HG03460 (cell line): ENCODE measurements at regions not wholly inside any gene's neighbourhood (a gene's known extent, or its start where the extent isn't known, plus 50 kb on each side); places are given as distances from the start of the nearest gene placed in this dataset.

Experiments
- ATAC-seq: cut with Tn5 transposase; IDR thresholded peaks from one replicate; pipeline ENCODE4 v1.9.1; 2021; ENCODE audit not compliant: unreplicated experiment

DNA sequence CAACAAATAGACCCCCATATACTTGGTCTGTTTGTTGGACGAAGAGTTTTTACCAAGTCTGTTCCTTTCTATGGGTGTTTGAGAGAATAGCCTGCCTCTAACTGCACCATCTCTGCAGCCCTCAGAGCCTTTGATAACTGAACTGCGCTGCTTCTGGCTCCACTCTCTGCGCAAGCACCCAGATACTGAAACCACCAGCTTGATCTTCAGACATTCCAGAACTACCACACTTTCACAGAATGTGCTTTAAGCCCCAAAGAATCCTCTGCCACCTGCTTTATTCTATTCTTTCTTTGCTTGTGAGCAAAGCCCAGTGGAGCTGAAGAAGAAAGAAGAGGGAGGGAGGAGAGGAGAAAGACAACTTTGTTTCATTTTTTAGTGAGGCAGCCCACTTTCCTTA is 380.7 kb downstream of the BCL11A start:
- ATAC-seq = no peak

- no peak for ATAC-seq
Measured at GRCh38 chr2:60170272-60170671, 383.2 kb downstream of the BCL11A start.

- no peak for ATAC-seq
Measured at GRCh38 chr2:60168247-60168646, 385.2 kb downstream of the BCL11A start.

GRCh38 chr2:60167089-60167488 is 386.4 kb downstream of the BCL11A start:
- ATAC-seq = no peak

DNA sequence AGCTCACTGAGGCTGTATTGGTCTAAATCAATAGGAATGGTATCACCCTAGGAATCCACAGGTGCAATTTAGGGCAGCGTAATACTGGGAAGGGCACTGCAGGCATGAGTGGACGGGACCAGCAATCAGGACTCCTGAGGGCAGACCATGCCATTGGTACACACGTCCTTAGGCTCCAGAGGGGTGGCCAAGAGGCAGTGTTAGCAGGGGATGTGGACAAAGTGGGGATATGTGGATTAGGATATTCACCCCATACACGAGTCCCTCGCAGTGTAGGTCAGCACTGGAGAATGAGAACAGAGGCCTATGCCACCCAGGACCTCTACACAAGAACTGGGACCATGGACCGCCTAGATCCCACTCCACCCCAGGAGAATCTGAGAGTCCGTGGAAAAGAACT is 389.8 kb downstream of the BCL11A start:
- ATAC-seq = no peak

GRCh38 chr2:60159519-60159918 is 393.9 kb downstream of the BCL11A start:
- no peak for ATAC-seq

- no peak for ATAC-seq
Measured at GRCh38 chr2:60158262-60158661, 395.2 kb downstream of the BCL11A start.

GRCh38 chr2:60157283-60157682 is 396.2 kb downstream of the BCL11A start:
- ATAC-seq = no peak

- no peak for ATAC-seq
Measured at GRCh38 chr2:60154142-60154541, 399.3 kb downstream of the BCL11A start.

DNA sequence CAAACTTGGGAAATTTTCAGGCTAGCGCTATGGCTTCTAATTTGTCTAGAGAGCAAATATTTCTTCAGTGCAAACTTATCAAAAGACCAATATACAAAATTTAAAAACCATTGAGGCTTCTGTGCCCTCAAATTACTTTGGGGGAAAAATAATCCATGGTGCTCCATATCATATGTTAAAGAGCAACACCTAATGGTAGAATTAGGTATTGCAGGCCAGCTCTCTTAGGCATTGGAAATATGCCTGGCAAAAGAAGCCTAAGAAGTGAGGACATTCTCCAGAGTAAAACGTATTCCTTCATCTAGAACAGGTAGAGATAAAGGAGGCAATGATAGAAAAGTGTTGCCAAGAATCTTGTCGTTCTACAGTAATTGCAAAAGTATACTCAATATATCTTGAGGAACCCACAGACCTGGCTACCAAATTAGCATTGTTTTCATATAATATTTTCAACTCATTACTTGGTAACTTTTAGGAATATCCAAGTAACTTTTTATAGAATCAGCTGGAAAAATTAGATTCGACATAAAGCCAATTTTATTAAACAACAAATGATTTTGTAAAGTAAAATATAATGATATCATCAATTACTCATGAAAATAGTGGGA is 401.1 kb downstream of the BCL11A start:
- ATAC-seq = no peak

DNA sequence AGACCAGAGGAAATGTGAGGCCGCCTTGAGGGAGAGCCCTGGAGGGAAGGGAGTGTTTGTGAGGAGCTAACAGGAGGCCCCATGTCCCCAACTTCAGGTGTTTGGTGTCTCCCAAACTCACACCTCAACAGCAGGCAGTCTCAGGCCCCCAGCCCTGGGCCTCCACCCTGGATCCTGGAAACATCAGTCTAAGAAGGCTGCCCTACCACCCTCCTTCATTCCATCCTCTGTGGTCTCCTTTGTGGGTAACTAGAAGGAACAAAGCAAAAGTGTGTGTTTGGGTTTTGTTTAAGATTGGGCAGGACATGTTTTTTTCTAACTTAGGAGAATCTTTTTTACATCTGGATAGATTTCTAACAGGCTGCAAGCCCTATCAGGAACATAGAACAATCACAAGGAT is 404.3 kb downstream of the BCL11A start:
- ATAC-seq = no peak

- no peak for ATAC-seq
Measured at GRCh38 chr2:60148716-60149115, 404.7 kb downstream of the BCL11A start.

GRCh38 chr2:60140185-60140584 is 413.3 kb downstream of the BCL11A start:
- ATAC-seq = no peak

DNA sequence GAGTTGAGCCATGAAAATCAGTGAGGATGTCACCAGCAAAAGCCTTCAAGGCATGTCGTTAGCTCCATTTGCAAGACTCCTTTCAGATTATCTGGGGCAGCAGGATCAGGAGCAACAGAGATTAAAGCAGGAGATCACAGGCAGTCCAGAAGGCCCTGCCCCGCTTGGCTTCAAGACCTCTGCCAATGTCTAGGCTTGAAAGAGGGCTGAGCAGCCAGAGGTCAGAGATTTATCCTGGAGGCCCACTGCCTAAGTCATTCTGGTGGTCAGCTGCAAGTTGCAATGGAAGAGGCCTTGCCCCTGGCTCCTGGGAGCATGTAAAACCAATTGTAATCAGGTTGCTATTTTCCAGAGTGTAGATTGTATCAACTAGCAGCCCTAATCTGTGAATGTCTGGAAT is 416.5 kb downstream of the BCL11A start:
- no peak for ATAC-seq

- ATAC-seq = no peak
Measured at GRCh38 chr2:60127191-60127590, 426.3 kb downstream of the BCL11A start.

DNA sequence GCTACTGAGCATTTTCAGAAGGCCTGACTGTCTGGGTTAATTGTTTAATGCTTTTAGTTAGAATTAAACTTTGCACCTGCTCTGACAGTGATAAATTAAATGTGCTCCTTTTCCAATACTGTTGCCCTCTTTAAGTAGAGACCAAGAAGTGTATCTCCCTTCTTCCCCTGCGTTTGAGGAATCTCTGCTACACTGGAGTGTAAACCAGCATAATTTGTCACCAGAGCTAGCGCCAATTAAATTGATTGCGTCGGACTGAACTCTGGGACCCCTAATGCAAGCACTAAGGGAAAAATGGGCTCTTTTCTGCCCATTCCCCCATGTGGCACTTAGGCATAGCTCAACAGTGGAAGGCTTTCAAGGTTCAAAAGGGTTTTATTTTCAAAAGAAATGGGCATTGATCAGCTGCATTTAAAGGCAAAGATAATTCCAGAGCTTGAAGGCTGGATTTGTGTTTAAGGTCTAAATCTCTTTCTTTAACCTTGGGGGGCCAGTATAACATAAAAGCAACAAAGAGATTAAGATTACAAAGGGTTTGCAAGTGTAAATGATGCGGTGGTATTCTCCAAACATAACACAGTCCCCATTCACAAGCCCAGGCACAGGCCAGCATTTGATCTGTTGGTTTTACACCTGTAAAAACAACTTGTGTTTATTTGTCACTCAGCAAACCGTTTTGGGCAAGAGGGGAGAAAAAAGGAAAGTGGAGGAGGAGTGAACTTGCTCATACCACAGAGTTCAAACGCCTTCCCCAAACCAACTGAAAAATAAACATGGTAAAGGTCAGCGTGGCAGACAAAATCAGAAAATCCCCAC is 427.6 kb downstream of the BCL11A start:
- no peak for ATAC-seq

DNA sequence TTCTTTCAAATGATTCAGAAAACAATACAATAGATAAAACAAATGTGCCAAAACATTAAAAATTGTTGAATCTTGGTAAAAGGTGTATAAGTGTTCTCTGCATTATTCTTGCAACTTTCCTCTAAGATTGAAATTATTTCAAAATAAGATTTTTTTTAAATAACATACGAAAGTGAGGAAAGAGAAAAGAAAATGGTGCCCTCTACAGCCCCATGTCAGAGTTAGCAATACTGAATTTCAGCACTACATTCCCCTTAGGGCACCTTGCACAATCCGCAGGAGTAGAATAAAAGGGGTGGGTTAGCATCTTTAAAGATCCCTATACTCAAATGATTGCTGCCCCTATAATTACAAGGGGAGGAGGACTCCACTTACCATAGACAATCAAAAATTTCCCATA is 433.7 kb downstream of the BCL11A start:
- ATAC-seq = no peak

DNA sequence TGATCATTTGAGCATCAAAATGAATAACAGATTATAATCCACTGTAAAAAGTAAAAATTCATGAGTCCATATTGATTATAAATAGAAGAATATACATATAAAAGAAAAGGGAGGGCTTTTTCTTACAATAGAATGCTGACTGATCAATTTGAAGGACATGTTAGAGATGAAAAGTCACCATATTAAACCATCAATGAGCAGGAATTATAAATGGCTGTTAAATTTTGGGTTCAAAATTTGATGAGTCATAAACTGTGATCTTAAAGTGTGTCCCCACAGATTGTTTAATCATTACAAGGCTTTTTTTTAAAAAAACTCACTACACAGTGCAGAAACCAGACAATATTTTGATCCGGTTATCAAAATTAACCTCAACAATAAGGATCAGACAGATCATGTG is 434.5 kb downstream of the BCL11A start:
- no peak for ATAC-seq

GRCh38 chr2:60118061-60118460 is 435.4 kb downstream of the BCL11A start:
- no peak for ATAC-seq

- ATAC-seq = no peak
Measured at GRCh38 chr2:60116161-60116875, 437.1 kb downstream of the BCL11A start.

GRCh38 chr2:60109744-60110143 is 443.7 kb downstream of the BCL11A start:
- ATAC-seq = no peak
